GM12892 (cell line): ENCODE measurements at regions not wholly inside any gene's neighbourhood (a gene's known extent, or its start where the extent isn't known, plus 50 kb on each side); places are given as distances from the start of the nearest gene placed in this dataset.

Source experiments
- DNase-seq: peaks from one replicate; pipeline ENCODE4 v3.0.0; 2011; ENCODE audit not compliant: insufficient read length
- FAIRE-seq: peaks from 2 replicates; lab custom pipeline; 2011; peaks lifted over from hg19 to GRCh38; lab: Jason Lieb, UNC
- POLR2A ChIP-seq: IDR thresholded peaks from 2 replicates; pipeline ENCODE4 v1.6.1; 2011; ENCODE audit warnings: low read depth, low read length, control low read depth
- POLR2AphosphoS5 ChIP-seq: IDR thresholded peaks from 2 replicates; pipeline ENCODE4 v1.6.1; 2011; ENCODE audit warnings: low read depth, low read length, control low read depth
- TAF1 ChIP-seq: IDR thresholded peaks from 2 replicates; pipeline ENCODE4 v1.6.1; 2011; ENCODE audit warnings: low read depth, mild to moderate bottlenecking, control low read depth, low read length, borderline replicate concordance

DNA sequence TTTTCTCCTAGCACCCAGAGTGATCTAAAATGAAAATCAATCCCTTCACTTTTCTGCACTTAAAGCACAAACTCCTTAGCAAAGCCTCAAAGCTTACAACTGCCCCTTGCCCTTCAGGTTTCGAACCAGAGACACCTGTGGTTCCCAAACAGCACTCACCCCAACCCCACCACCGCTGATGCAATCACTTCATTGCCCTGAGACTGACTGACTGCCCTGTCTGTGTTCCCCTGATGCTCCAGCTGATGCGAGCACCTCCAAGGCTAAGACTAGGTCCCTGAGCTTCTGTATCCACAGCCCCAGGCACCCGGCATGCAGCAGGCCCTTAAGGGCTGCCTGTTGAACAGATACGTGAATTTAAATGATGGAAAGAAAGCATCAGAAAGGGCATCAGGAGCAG, 127.3 kb downstream of the ZNF621 start:
- TF ChIP-seq POLR2AphosphoS5 (no peak), TAF1 (no peak), POLR2A (no peak)
- DNase-seq (no peak), FAIRE-seq (no peak)

GRCh38 chr3:40653001-40653400, 128.2 kb downstream of the ZNF621 start:
- FAIRE-seq (no peak), DNase-seq (no peak)
- TF ChIP-seq POLR2A: no peak
- TF ChIP-seq POLR2AphosphoS5: no peak
- TF ChIP-seq TAF1: no peak

DNA sequence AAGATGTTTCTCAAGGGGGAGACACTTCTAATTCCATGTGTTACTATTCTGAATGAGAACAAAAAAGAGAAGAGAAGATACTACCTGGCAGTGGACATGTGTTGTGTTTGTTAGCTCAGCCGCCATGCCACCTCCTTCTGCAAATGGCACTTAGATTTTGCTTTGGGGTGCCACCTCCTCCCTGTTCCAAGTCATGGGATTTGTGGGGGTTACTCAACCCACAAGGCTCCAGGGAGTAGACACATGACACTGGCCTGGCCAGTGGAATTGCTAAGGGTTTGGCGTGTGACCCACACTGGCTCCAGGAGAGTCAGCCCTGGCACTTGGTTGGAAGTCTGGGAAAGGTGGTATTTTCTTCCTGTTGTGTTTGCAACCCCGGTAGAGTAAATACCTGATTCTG, 129.1 kb downstream of the ZNF621 start:
- FAIRE-seq (no peak), DNase-seq (no peak)
- TF ChIP-seq POLR2A (no peak), POLR2AphosphoS5 (no peak), TAF1 (no peak)

- TF ChIP-seq TAF1 (no peak), POLR2A (no peak)
- no peak for DNase-seq
- FAIRE-seq: no peak
Measured at GRCh38 chr3:40655551-40655950, 130.8 kb downstream of the ZNF621 start.

DNA sequence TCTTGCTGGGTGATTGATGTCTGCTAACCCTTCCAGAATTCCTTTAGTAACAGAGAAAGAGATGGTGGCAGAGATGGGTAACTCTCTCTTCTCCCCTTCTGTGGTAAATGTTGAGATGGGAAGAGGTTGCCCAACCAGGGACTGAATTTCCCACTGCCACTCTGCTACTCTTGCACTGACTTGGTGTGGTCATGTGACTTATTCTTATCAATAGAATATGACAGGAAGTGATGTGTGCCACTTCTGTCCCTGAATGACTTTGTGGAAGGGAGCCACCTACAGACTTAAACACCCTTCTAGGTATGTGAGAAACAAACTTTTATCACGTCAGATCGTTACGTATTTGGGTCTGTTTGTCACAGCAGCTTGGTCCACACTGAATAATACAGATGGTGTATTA, 132.9 kb downstream of the ZNF621 start:
- TF ChIP-seq TAF1: no peak
- no peak for TF ChIP-seq POLR2AphosphoS5
- TF ChIP-seq POLR2A: no peak
- no peak for FAIRE-seq
- DNase-seq: no peak

- no peak for TF ChIP-seq TAF1
- TF ChIP-seq POLR2AphosphoS5: no peak
- no peak for TF ChIP-seq POLR2A
- DNase-seq (no peak), FAIRE-seq (no peak)
Measured at GRCh38 chr3:40658305-40658704, 133.5 kb downstream of the ZNF621 start.

DNA sequence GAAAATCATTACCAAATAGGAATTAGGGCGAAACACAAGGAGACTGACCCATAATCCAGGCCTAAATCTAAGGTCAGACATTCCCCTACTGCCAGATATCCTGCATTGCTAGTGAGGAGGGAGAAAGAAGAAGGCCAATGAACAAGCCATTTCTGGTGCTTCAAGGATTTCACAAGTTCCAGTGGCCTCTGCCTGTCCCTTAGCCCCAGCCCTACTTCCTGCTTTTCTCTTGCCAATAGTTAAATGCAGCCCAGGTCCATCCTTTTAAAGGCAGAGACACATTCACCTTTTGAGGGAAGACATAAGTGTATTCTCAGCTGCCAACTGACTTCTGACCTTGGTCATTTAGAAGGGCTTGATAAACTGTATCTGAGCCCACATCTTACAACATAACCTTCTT, 135.8 kb downstream of the ZNF621 start:
- no peak for FAIRE-seq
- no peak for TF ChIP-seq TAF1
- TF ChIP-seq POLR2A: no peak
- no peak for TF ChIP-seq POLR2AphosphoS5
- no peak for DNase-seq

DNA sequence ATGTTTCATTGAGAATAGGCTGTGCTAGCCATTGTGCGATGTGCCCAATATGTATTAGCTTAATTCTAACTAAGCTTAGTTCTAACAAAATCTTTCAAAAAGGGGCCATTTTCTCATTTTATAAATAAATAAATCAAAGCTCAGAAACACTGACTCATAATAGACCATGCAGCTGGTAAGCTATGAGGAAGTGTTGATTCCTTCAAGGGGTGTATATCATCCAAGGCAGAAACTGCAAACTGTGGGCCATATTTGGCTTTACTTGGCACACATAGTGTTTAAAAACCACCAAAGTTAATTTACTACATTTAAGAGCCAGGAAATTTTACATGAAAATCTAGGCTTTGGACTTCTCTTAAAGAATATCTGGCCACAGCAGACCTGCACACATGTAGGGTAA, 136.5 kb downstream of the ZNF621 start:
- no peak for TF ChIP-seq POLR2AphosphoS5
- no peak for TF ChIP-seq TAF1
- no peak for TF ChIP-seq POLR2A
- no peak for DNase-seq
- FAIRE-seq: no peak

DNA sequence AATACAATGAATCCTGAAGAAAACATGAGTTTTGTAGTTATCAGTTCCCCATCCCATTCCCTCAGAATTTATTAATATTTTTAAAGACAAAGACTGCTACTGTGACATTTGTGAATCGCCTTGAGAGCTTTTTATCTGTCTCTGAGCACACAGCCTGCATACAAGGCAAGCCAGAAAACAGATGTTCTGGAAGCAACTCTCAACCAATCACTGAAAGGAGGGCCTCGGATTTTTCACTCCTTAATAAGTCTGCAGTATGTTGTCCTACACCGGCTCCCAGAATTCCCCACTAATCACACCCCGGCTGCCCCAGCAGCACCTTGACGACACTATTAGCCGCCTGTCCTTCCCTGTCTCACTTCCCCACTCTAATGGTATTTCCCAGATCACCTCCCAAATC, 138.5 kb downstream of the ZNF621 start:
- no peak for FAIRE-seq
- no peak for DNase-seq
- TF ChIP-seq POLR2A (no peak), POLR2AphosphoS5 (no peak), TAF1 (no peak)

GRCh38 chr3:40669176-40669575, 144.4 kb downstream of the ZNF621 start:
- FAIRE-seq (no peak), DNase-seq (no peak)
- TF ChIP-seq POLR2A (no peak), TAF1 (no peak), POLR2AphosphoS5 (no peak)

DNA sequence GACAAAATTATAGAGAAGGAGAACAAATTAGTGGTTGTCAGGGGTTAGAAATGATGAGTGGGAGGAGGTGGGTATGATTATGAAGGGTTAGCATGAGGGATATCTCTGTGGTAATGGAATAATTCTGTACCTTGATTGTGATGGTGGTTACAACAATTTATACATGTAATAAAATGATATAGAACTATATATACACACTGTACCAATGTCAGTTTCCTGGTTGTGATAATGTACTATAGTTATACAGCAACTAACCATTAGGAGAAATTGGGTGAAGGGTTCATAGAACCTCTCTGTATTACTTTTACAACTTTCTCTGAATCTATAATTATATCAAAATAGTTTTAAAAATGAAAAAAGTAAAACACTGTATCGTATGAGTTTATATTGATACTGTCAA, 148.1 kb downstream of the ZNF621 start:
- FAIRE-seq: no peak
- TF ChIP-seq POLR2AphosphoS5: no peak
- TF ChIP-seq POLR2A: no peak
- no peak for TF ChIP-seq TAF1
- no peak for DNase-seq

- TF ChIP-seq TAF1 (no peak), POLR2AphosphoS5 (no peak), POLR2A (no peak)
- DNase-seq (no peak), FAIRE-seq (no peak)
Measured at GRCh38 chr3:40677321-40677720, 152.6 kb downstream of the ZNF621 start.

GRCh38 chr3:40677749-40678148, 153.0 kb downstream of the ZNF621 start:
- TF ChIP-seq TAF1: no peak
- no peak for TF ChIP-seq POLR2A
- TF ChIP-seq POLR2AphosphoS5: no peak
- FAIRE-seq (no peak), DNase-seq (no peak)
